SK-MEL-5 (cell line): ENCODE measurements at regions not wholly inside any gene's neighbourhood (a gene's known extent, or its start where the extent isn't known, plus 50 kb on each side); places are given as distances from the start of the nearest gene placed in this dataset.

ENCODE experiments used
- DNase-seq: peaks from one replicate; pipeline ENCODE4 v3.0.0-alpha.2; 2016; ENCODE audit warnings: low read depth, low spot score
- in situ Hi-C: cut with HindIII; loops from 2 replicates; pipeline ENCODE4 v1.10.0; 2016; ENCODE audit warnings: low sequenced_read_pairs, high pct_unique_total_duplicates, low pct_unique_long_range_greater_than_20kb

GRCh38 chr3:161852744-161853143, 356.1 kb downstream of the OTOL1 start:
- DNase-seq = peak; percentile 16
- in situ Hi-C loops = no loop called here

- in situ Hi-C loops = no loop called here
- peak; percentile 67 for DNase-seq
Measured at GRCh38 chr3:161854232-161854771, 357.7 kb downstream of the OTOL1 start.

- no peak for DNase-seq
- in situ Hi-C loops = no loop called here
Measured at GRCh38 chr3:161859057-161859456, 362.4 kb downstream of the OTOL1 start.

- no peak for DNase-seq
- in situ Hi-C loops = no loop called here
Measured at GRCh38 chr3:161859865-161860450, 363.4 kb downstream of the OTOL1 start.

- in situ Hi-C loops = no loop called here
- DNase-seq = no peak
Measured at GRCh38 chr3:161863775-161864174, 367.2 kb downstream of the OTOL1 start.

GRCh38 chr3:161866176-161866575, 369.6 kb downstream of the OTOL1 start:
- DNase-seq = no peak
- in situ Hi-C loops = no loop called here

- peak; percentile 7 for DNase-seq
- in situ Hi-C loops = no loop called here
Measured at GRCh38 chr3:161875483-161875882, 378.9 kb downstream of the OTOL1 start.

- in situ Hi-C loops = no loop called here
- DNase-seq = no peak
Measured at GRCh38 chr3:161879470-161879869, 382.9 kb downstream of the OTOL1 start.

- in situ Hi-C loops = no loop called here
- DNase-seq = no peak
Measured at GRCh38 chr3:161884830-161885229, 388.2 kb downstream of the OTOL1 start.

GRCh38 chr3:161890147-161890625, 393.6 kb downstream of the OTOL1 start:
- in situ Hi-C loops = no loop called here
- no peak for DNase-seq

- no peak for DNase-seq
- in situ Hi-C loops = no loop called here
Measured at GRCh38 chr3:161893972-161894371, 397.4 kb downstream of the OTOL1 start.

- in situ Hi-C loops = no loop called here
- no peak for DNase-seq
Measured at GRCh38 chr3:161894657-161895056, 398.0 kb downstream of the OTOL1 start.

GRCh38 chr3:161905520-161906132, 409.0 kb downstream of the OTOL1 start:
- DNase-seq = no peak
- in situ Hi-C loops = no loop called here

GRCh38 chr3:161913786-161914389, 417.3 kb downstream of the OTOL1 start:
- no peak for DNase-seq
- in situ Hi-C loops = no loop called here

GRCh38 chr3:161914703-161915417, 418.3 kb downstream of the OTOL1 start:
- in situ Hi-C loops = no loop called here
- DNase-seq = peak; percentile 56

- in situ Hi-C loops = no loop called here
- DNase-seq = no peak
Measured at GRCh38 chr3:161915418-161915750, 418.8 kb downstream of the OTOL1 start.

- in situ Hi-C loops = no loop called here
- DNase-seq = no peak
Measured at GRCh38 chr3:161920196-161920595, 423.6 kb downstream of the OTOL1 start.

GRCh38 chr3:161925749-161926360, 429.2 kb downstream of the OTOL1 start:
- in situ Hi-C loops = no loop called here
- no peak for DNase-seq
